ENCODE measurements at regions not wholly inside any gene's neighbourhood (a gene's known extent, or its start where the extent isn't known, plus 50 kb on each side); places are given as distances from the start of the nearest gene placed in this dataset.

- no peak overlapping the region for H2AFZ ChIP-seq (ENCODE audit: low read length)
- no peak for TF ChIP-seq CTCF (IDR thresholded peaks at IDR 0.05; ENCODE audit: low read length)
- TF ChIP-seq EZH2 (IDR thresholded peaks at IDR 0.05; ENCODE audit: borderline replicate concordance, low read length) = no peak
Observed at GRCh38 chr6:166766769-166767168, 139.7 kb upstream of the RPS6KA2 start.

GRCh38 chr6:166765234-166765541 is 138.1 kb upstream of the RPS6KA2 start:
- H3K27ac ChIP-seq (ENCODE audit: low read depth, low read length, poor library complexity, severe bottlenecking) = no peak overlapping the region
- H3K4me2 ChIP-seq (ENCODE audit: low read length) = no peak overlapping the region
- H3K9me2 ChIP-seq (ENCODE audit: low read depth, low read length) = no peaks in the 10 kb centered on the region
- no peaks in the 10 kb centered on the region for H4K20me1 ChIP-seq (ENCODE audit: insufficient read depth, low read length)
- no peaks in the 10 kb centered on the region for H3K36me3 ChIP-seq (ENCODE audit: insufficient read depth, low read length)
- no peaks in the 10 kb centered on the region for H3K9me3 ChIP-seq (ENCODE audit: low read length)
- H2AFZ ChIP-seq (ENCODE audit: low read length) = no peak overlapping the region
- peaks cover 2% of the 10 kb centered on the region; the same call in 1 of the 2 replicates for H3K27me3 ChIP-seq (ENCODE audit: insufficient read depth, low read length)
- no peaks in the 10 kb centered on the region for H3K4me1 ChIP-seq (ENCODE audit: insufficient read depth, low read length, severe bottlenecking)
- H3K79me2 ChIP-seq (ENCODE audit: insufficient read depth, low read length) = no peaks in the 10 kb centered on the region
- TF ChIP-seq CTCF (IDR thresholded peaks at IDR 0.05; ENCODE audit: low read length) = no peak
- no peak for TF ChIP-seq EZH2 (IDR thresholded peaks at IDR 0.05; ENCODE audit: borderline replicate concordance, low read length)
- H3K4me3 ChIP-seq (ENCODE audit: low read depth, low read length, poor library complexity, severe bottlenecking) = no peak overlapping the region
- no peaks in the 10 kb centered on the region for H3F3A ChIP-seq (ENCODE audit: insufficient read depth, low read length)
- no peak overlapping the region for H3K9ac ChIP-seq (ENCODE audit: low read length)

More at GRCh38 chr6:166766769-166767168, 139.7 kb upstream of the RPS6KA2 start:
- no peak overlapping the region for H3K9ac ChIP-seq (ENCODE audit: low read length)
- H3K36me3 ChIP-seq (ENCODE audit: insufficient read depth, low read length) = no peaks in the 10 kb centered on the region
- no peaks in the 10 kb centered on the region for H3K9me3 ChIP-seq (ENCODE audit: low read length)
- no peaks in the 10 kb centered on the region; the same call in 1 of the 2 replicates for H3K27me3 ChIP-seq (ENCODE audit: insufficient read depth, low read length)
- no peaks in the 10 kb centered on the region for H4K20me1 ChIP-seq (ENCODE audit: insufficient read depth, low read length)
- H3K4me1 ChIP-seq (ENCODE audit: insufficient read depth, low read length, severe bottlenecking) = no peaks in the 10 kb centered on the region
- H3K4me2 ChIP-seq (ENCODE audit: low read length) = no peak overlapping the region
- H3K4me3 ChIP-seq (ENCODE audit: low read depth, low read length, poor library complexity, severe bottlenecking) = no peak overlapping the region
- no peaks in the 10 kb centered on the region for H3F3A ChIP-seq (ENCODE audit: insufficient read depth, low read length)
- H3K79me2 ChIP-seq (ENCODE audit: insufficient read depth, low read length) = no peaks in the 10 kb centered on the region
- no peak overlapping the region for H3K27ac ChIP-seq (ENCODE audit: low read depth, low read length, poor library complexity, severe bottlenecking)
- H3K9me2 ChIP-seq (ENCODE audit: low read depth, low read length) = no peaks in the 10 kb centered on the region

GRCh38 chr6:166764473-166765233 is 137.6 kb upstream of the RPS6KA2 start:
- Histone ChIP-seq H3K4me1 (ENCODE audit: insufficient read depth, low read length, severe bottlenecking) (no peaks in the 10 kb centered on the region), H3K36me3 (ENCODE audit: insufficient read depth, low read length) (no peaks in the 10 kb centered on the region), H3K9me2 (ENCODE audit: low read depth, low read length) (no peaks in the 10 kb centered on the region), H3K27ac (ENCODE audit: low read depth, low read length, poor library complexity, severe bottlenecking) (no peak overlapping the region), H3K9ac (ENCODE audit: low read length) (no peak overlapping the region), H3K4me2 (ENCODE audit: low read length) (no peak overlapping the region), H3K79me2 (ENCODE audit: insufficient read depth, low read length) (no peaks in the 10 kb centered on the region), H4K20me1 (ENCODE audit: insufficient read depth, low read length) (no peaks in the 10 kb centered on the region), H3K9me3 (ENCODE audit: low read length) (no peaks in the 10 kb centered on the region), H3F3A (ENCODE audit: insufficient read depth, low read length) (no peaks in the 10 kb centered on the region), H3K27me3 (ENCODE audit: insufficient read depth, low read length) (peaks cover 2% of the 10 kb centered on the region; the same call in 1 of the 2 replicates), H2AFZ (ENCODE audit: low read length) (no peak overlapping the region), H3K4me3 (ENCODE audit: low read depth, low read length, poor library complexity, severe bottlenecking) (no peak overlapping the region)
- TF ChIP-seq CTCF (IDR thresholded peaks at IDR 0.05; ENCODE audit: low read length) (no peak), EZH2 (IDR thresholded peaks at IDR 0.05; ENCODE audit: borderline replicate concordance, low read length) (no peak)

All from OCI-LY1 (cell line).